ENCODE measurements at regions not wholly inside any gene's neighbourhood (a gene's known extent, or its start where the extent isn't known, plus 50 kb on each side); places are given as distances from the start of the nearest gene placed in this dataset.
A peak's percentile ranks its signal among the peaks of the same experiment; 100 is the strongest.

DNA sequence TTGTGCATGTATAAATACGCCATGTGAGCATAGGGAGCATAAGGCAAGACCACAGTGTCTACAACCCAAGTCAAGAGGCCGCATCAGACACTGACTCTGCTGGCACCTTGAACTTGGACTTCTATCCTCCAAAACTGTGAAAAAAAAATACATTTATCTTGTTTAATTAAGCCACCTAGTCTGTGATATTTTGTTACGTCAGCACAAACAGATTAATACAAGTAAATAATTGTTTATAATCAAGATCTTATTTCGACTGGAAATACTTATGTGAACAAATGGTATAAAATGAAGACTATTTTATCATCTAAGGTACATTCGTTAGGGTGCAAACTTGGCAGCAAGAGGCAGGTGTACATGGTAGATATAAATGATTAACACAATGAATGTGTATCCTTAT, 599.3 kb upstream of the LRRC4C start:
- H4K20me1 ChIP-seq (ENCODE audit: insufficient read depth, low read length), result no peaks in the 10 kb centered on the region
- FAIRE-seq (no peak), DNase-seq (ENCODE audit: low read depth) (no peak)
- H3K9me3 ChIP-seq (ENCODE audit: insufficient read depth, low read depth, low read length), result no peaks in the 10 kb centered on the region
- no peak overlapping the region for H3K9ac ChIP-seq (ENCODE audit: low read length)
- TF ChIP-seq, protein P1, sequence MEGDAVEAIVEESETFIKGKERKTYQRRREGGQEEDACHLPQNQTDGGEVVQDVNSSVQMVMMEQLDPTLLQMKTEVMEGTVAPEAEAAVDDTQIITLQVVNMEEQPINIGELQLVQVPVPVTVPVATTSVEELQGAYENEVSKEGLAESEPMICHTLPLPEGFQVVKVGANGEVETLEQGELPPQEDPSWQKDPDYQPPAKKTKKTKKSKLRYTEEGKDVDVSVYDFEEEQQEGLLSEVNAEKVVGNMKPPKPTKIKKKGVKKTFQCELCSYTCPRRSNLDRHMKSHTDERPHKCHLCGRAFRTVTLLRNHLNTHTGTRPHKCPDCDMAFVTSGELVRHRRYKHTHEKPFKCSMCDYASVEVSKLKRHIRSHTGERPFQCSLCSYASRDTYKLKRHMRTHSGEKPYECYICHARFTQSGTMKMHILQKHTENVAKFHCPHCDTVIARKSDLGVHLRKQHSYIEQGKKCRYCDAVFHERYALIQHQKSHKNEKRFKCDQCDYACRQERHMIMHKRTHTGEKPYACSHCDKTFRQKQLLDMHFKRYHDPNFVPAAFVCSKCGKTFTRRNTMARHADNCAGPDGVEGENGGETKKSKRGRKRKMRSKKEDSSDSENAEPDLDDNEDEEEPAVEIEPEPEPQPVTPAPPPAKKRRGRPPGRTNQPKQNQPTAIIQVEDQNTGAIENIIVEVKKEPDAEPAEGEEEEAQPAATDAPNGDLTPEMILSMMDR (IDR thresholded peaks at IDR 0.05; ENCODE audit: insufficient read depth, low read depth, low read length), result no peak
- TF ChIP-seq EZH2 (IDR thresholded peaks at IDR 0.05; ENCODE audit: insufficient read depth, low read length), result no peak
- no peak overlapping the region for H3K27ac Mint-ChIP-seq (ENCODE audit: unreplicated experiment)
- no peaks in the 10 kb centered on the region for H3K9me3 Mint-ChIP-seq (ENCODE audit: unreplicated experiment)
- no peaks in the 10 kb centered on the region for H3K36me3 Mint-ChIP-seq (ENCODE audit: low read depth, unreplicated experiment)
- no peaks in the 10 kb centered on the region for H3K4me1 Mint-ChIP-seq (ENCODE audit: low read depth, unreplicated experiment)
- H3K79me2 ChIP-seq (ENCODE audit: insufficient read depth, low read length), result no peaks in the 10 kb centered on the region
- H2AFZ ChIP-seq (ENCODE audit: low read depth, low read length), result no peak overlapping the region
- no peak overlapping the region for H3K27ac ChIP-seq (ENCODE audit: low read depth, low read length)
- no peaks in the 10 kb centered on the region for H3K27me3 Mint-ChIP-seq (ENCODE audit: low read depth, unreplicated experiment)
- no peak overlapping the region for H3K4me3 Mint-ChIP-seq (ENCODE audit: unreplicated experiment)
- no peak overlapping the region for H3K4me3 ChIP-seq (ENCODE audit: insufficient read depth, low read depth, low read length)
- no peaks in the 10 kb centered on the region for H3K27me3 ChIP-seq (ENCODE audit: insufficient read depth, low read length)
- H3K36me3 ChIP-seq (ENCODE audit: insufficient read depth, low read length), result no peaks in the 10 kb centered on the region
- H3K4me2 ChIP-seq (ENCODE audit: low read length), result no peak overlapping the region
- H3K4me1 ChIP-seq (ENCODE audit: insufficient read depth, low read length), result no peaks in the 10 kb centered on the region

DNA sequence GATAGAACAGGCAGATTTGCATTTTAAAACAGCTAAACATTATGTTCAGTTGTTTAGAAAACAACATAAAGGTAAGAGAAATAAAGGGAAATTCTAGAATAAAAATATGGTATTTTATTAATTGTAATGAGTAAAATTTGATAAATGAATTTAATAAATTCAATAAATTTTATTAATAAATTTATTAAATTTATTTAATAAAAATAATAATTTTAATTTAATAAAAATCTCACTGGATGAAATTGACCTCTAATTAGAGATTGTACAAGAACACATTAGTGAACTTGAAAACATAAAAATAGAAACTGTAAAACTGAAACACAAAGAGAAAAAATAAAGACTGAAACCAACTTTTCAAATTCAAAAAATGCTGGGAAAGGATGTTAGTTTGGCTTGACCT, 605.7 kb upstream of the LRRC4C start:
- Mint-ChIP-seq H3K9me3 (ENCODE audit: unreplicated experiment) (no peaks in the 10 kb centered on the region), H3K27me3 (ENCODE audit: low read depth, unreplicated experiment) (no peaks in the 10 kb centered on the region), H3K4me1 (ENCODE audit: low read depth, unreplicated experiment) (peaks cover 3% of the 10 kb centered on the region), H3K36me3 (ENCODE audit: low read depth, unreplicated experiment) (no peaks in the 10 kb centered on the region), H3K27ac (ENCODE audit: unreplicated experiment) (no peak overlapping the region), H3K4me3 (ENCODE audit: unreplicated experiment) (no peak overlapping the region)
- H3K27ac ChIP-seq (ENCODE audit: low read depth, low read length), result no peak overlapping the region
- no peak overlapping the region for H3K4me2 ChIP-seq (ENCODE audit: low read length)
- no peaks in the 10 kb centered on the region for H3K4me1 ChIP-seq (ENCODE audit: insufficient read depth, low read length)
- no peak for FAIRE-seq
- no peak overlapping the region for H2AFZ ChIP-seq (ENCODE audit: low read depth, low read length)
- no peaks in the 10 kb centered on the region for H3K27me3 ChIP-seq (ENCODE audit: insufficient read depth, low read length)
- H3K9ac ChIP-seq (ENCODE audit: low read length), result no peak overlapping the region
- no peak overlapping the region for H3K4me3 ChIP-seq (ENCODE audit: insufficient read depth, low read depth, low read length)
- no peaks in the 10 kb centered on the region for H3K79me2 ChIP-seq (ENCODE audit: insufficient read depth, low read length)
- no peaks in the 10 kb centered on the region for H3K36me3 ChIP-seq (ENCODE audit: insufficient read depth, low read length)
- no peak for TF ChIP-seq EZH2 (IDR thresholded peaks at IDR 0.05; ENCODE audit: insufficient read depth, low read length)
- TF ChIP-seq, protein P1 (IDR thresholded peaks at IDR 0.05; ENCODE audit: insufficient read depth, low read depth, low read length), result no peak
- no peak for DNase-seq (ENCODE audit: low read depth)
- no peaks in the 10 kb centered on the region for H3K9me3 ChIP-seq (ENCODE audit: insufficient read depth, low read depth, low read length)
- no peaks in the 10 kb centered on the region for H4K20me1 ChIP-seq (ENCODE audit: insufficient read depth, low read length)

DNA sequence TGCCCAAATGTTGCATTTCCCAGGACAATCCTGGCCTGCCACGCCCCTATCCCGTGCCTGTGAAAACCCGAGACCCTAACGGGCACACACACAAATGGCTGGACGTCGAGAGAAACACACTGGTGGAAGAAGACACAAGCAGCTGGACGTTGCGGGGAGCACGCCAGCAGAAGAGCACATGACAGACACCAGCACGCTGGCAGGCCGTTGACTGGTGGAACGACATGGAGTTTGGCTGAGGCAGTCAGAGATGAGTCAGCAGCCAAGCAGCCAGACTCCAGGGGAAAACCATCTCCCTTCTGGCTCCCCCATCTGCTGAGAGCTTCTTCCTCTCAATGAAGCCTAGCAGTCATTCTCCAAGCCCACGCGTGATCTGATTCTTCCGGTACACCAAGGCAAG, 606.7 kb upstream of the LRRC4C start:
- no peaks in the 10 kb centered on the region for H3K79me2 ChIP-seq (ENCODE audit: insufficient read depth, low read length)
- no peak overlapping the region for H3K27ac ChIP-seq (ENCODE audit: low read depth, low read length)
- Mint-ChIP-seq H3K4me3 (ENCODE audit: unreplicated experiment) (no peak overlapping the region), H3K4me1 (ENCODE audit: low read depth, unreplicated experiment) (peaks cover 3% of the 10 kb centered on the region), H3K9me3 (ENCODE audit: unreplicated experiment) (no peaks in the 10 kb centered on the region), H3K27me3 (ENCODE audit: low read depth, unreplicated experiment) (no peaks in the 10 kb centered on the region), H3K27ac (ENCODE audit: unreplicated experiment) (peak overlapping the region; percentile 18), H3K36me3 (ENCODE audit: low read depth, unreplicated experiment) (no peaks in the 10 kb centered on the region)
- H3K4me2 ChIP-seq (ENCODE audit: low read length), result no peak overlapping the region
- H3K4me1 ChIP-seq (ENCODE audit: insufficient read depth, low read length), result no peaks in the 10 kb centered on the region
- no peak overlapping the region for H3K9ac ChIP-seq (ENCODE audit: low read length)
- peak; percentile 47 for DNase-seq (ENCODE audit: low read depth)
- H3K36me3 ChIP-seq (ENCODE audit: insufficient read depth, low read length), result no peaks in the 10 kb centered on the region
- H3K27me3 ChIP-seq (ENCODE audit: insufficient read depth, low read length), result no peaks in the 10 kb centered on the region
- TF ChIP-seq, protein P1 (IDR thresholded peaks at IDR 0.05; ENCODE audit: insufficient read depth, low read depth, low read length), result no peak
- no peak for TF ChIP-seq EZH2 (IDR thresholded peaks at IDR 0.05; ENCODE audit: insufficient read depth, low read length)
- H4K20me1 ChIP-seq (ENCODE audit: insufficient read depth, low read length), result no peaks in the 10 kb centered on the region
- peak overlapping the region; percentile 72 for H2AFZ ChIP-seq (ENCODE audit: low read depth, low read length)
- no peaks in the 10 kb centered on the region for H3K9me3 ChIP-seq (ENCODE audit: insufficient read depth, low read depth, low read length)
- no peak for FAIRE-seq
- H3K4me3 ChIP-seq (ENCODE audit: insufficient read depth, low read depth, low read length), result no peak overlapping the region
